Neural cell (in vitro differentiated cells): ENCODE measurements at regions not wholly inside any gene's neighbourhood (a gene's known extent, or its start where the extent isn't known, plus 50 kb on each side); places are given as distances from the start of the nearest gene placed in this dataset.

Experiments used
- H2AFZ ChIP-seq: fragments of 200-600, 300-800 bp; sonication (generic), shearing (Covaris generic); 2 replicates; pipeline ENCODE4 v1.6.0; 2014; ENCODE audit warnings: low read depth, mild to moderate bottlenecking, antibody characterized with exemption, low read length, moderate library complexity
- H3F3A ChIP-seq: fragments of 200-600 bp; shearing (Covaris generic); 2 replicates; pipeline ENCODE4 v1.6.1; 2016; ENCODE audit warnings: mild to moderate bottlenecking, moderate library complexity, mixed read lengths, antibody characterized with exemption, low read length; ENCODE audit not compliant: insufficient read depth, poor library complexity, severe bottlenecking
- H3K27ac ChIP-seq: fragments of 200-600, 300-800 bp; sonication (generic), shearing (Covaris generic); 2 replicates; pipeline ENCODE4 v1.5.1; 2014; ENCODE audit warnings: mild to moderate bottlenecking, low read length, moderate library complexity
- H3K27me3 ChIP-seq: fragments of 300-800, 200-600 bp; sonication (generic), shearing (Covaris generic); 2 replicates; pipeline ENCODE4 v1.6.0; 2014; ENCODE audit warnings: mild to moderate bottlenecking, low read depth, low read length, moderate library complexity; ENCODE audit not compliant: insufficient read depth
- H3K36me3 ChIP-seq: fragments of 300-800, 200-600 bp; sonication (generic), shearing (Covaris generic); 2 replicates; pipeline ENCODE4 v1.5.1; 2014; ENCODE audit warnings: mild to moderate bottlenecking, antibody characterized with exemption, low read length, moderate library complexity; ENCODE audit not compliant: insufficient read depth
- H3K4me2 ChIP-seq: fragments of 300-800, 200-600 bp; sonication (generic), shearing (Covaris generic); 2 replicates; pipeline ENCODE4 v1.6.0; 2014; ENCODE audit warnings: mild to moderate bottlenecking, low read length
- H3K4me3 ChIP-seq: fragments of 300-800, 200-600 bp; sonication (generic), shearing (Covaris generic); 2 replicates; pipeline ENCODE4 v1.5.1; 2014; ENCODE audit warnings: mild to moderate bottlenecking, low read length, moderate library complexity
- H3K79me2 ChIP-seq: fragments of 200-600 bp; shearing (Covaris generic); replicated peaks from 2 replicates; pipeline ENCODE4 v1.6.0; 2014; ENCODE audit warnings: mild to moderate bottlenecking, low read length, moderate library complexity; ENCODE audit not compliant: insufficient read depth
- H3K9ac ChIP-seq: fragments of 300-800, 200-600 bp; sonication (generic), shearing (Covaris generic); 2 replicates; pipeline ENCODE4 v1.6.1; 2016; ENCODE audit warnings: mild to moderate bottlenecking, low read length, mixed read lengths
- H3K9me2 ChIP-seq: fragments of 200-600 bp; shearing (Covaris generic); 2 replicates; pipeline ENCODE4 v1.6.1; 2016; ENCODE audit warnings: mild to moderate bottlenecking, low read length, mixed read lengths; ENCODE audit not compliant: insufficient read depth
- H3K9me3 ChIP-seq: fragments of 200-600, 300-800 bp; sonication (generic), shearing (Covaris generic); 2 replicates; pipeline ENCODE4 v1.6.1; 2016; ENCODE audit warnings: mild to moderate bottlenecking, mixed run types, low read length, moderate library complexity, mixed read lengths
- H4K20me1 ChIP-seq: fragments of 200-600 bp; shearing (Covaris generic); 2 replicates; pipeline ENCODE4 v1.6.1; 2016; ENCODE audit warnings: mild to moderate bottlenecking, mixed run types; ENCODE audit not compliant: insufficient read depth
- CTCF ChIP-seq: fragments of 450-650 bp; IDR thresholded peaks from 2 replicates; pipeline ENCODE4 v1.5.1; 2014; ENCODE audit warnings: antibody characterized with exemption, mild to moderate bottlenecking, moderate library complexity; ENCODE audit not compliant: poor library complexity, severe bottlenecking
- EP300 ChIP-seq: fragments of 450-650 bp; conservative IDR thresholded peaks from 2 replicates; pipeline ENCODE4 v1.6.1; 2014; ENCODE audit warnings: antibody characterized with exemption, mild to moderate bottlenecking, moderate library complexity; ENCODE audit not compliant: poor library complexity, severe bottlenecking
- EZH2 ChIP-seq: fragments of 200-600, 300-800 bp; shearing (Covaris generic), sonication (generic); IDR thresholded peaks from 2 replicates; pipeline ENCODE4 v1.6.1; 2014; ENCODE audit warnings: antibody characterized with exemption, low read length, borderline replicate concordance, mild to moderate bottlenecking; ENCODE audit not compliant: insufficient read depth, poor library complexity, severe bottlenecking
- MXI1 ChIP-seq: fragments of 450-650 bp; conservative IDR thresholded peaks from 2 replicates; pipeline ENCODE4 v1.6.1; 2014; ENCODE audit warnings: antibody characterized with exemption, mild to moderate bottlenecking; ENCODE audit not compliant: poor library complexity, severe bottlenecking
- POLR2AphosphoS5 ChIP-seq: IDR thresholded peaks from 2 replicates; pipeline ENCODE4 v1.6.1; 2012
- RAD21 ChIP-seq: fragments of 450-650 bp; conservative IDR thresholded peaks from 2 replicates; pipeline ENCODE4 v1.6.1; 2014; ENCODE audit warnings: antibody characterized with exemption, mild to moderate bottlenecking, moderate library complexity
- REST ChIP-seq: IDR thresholded peaks from 2 replicates; pipeline ENCODE4 v1.6.1; 2012; ENCODE audit warnings: borderline replicate concordance
- SMC3 ChIP-seq: fragments of 450-650 bp; conservative IDR thresholded peaks from 2 replicates; pipeline ENCODE4 v1.6.1; 2014; ENCODE audit warnings: antibody characterized with exemption, mild to moderate bottlenecking, moderate library complexity; ENCODE audit not compliant: poor library complexity
- TAF1 ChIP-seq: IDR thresholded peaks from 2 replicates; pipeline ENCODE4 v1.6.1; 2012; ENCODE audit warnings: low read depth

GRCh38 chr3:117486719-117487716 lies 777.4 kb downstream of the TUSC7 start:
- peaks cover 14% of the 10 kb centered on the region for H3F3A ChIP-seq
- H3K9me2 ChIP-seq, result no peaks in the 10 kb centered on the region
- no peaks in the 10 kb centered on the region for H4K20me1 ChIP-seq
- H3K36me3 ChIP-seq, result no peaks in the 10 kb centered on the region
- TF ChIP-seq TAF1 (no peak), EP300 (peak; percentile 99), RAD21 (peak; percentile 52), REST (peak; percentile 63), CTCF (no peak), EZH2 (no peak), MXI1 (no peak), SMC3 (peak; percentile 59), POLR2AphosphoS5 (peak; percentile 91)
- H3K79me2 ChIP-seq, result no peaks in the 10 kb centered on the region
- H3K4me3 ChIP-seq, result peak overlapping the region; percentile 38
- H2AFZ ChIP-seq, result no peak overlapping the region
- H3K27ac ChIP-seq, result peak overlapping the region; percentile 84
- H3K4me2 ChIP-seq, result peak overlapping the region; percentile 64
- H3K9ac ChIP-seq, result peak overlapping the region; percentile 43
- no peaks in the 10 kb centered on the region for H3K27me3 ChIP-seq
- no peaks in the 10 kb centered on the region for H3K9me3 ChIP-seq

- no peak overlapping the region for H3K27ac ChIP-seq
- no peaks in the 10 kb centered on the region for H3K9me2 ChIP-seq
- H3K4me3 ChIP-seq, result no peak overlapping the region
- no peaks in the 10 kb centered on the region for H3K79me2 ChIP-seq
- H3K27me3 ChIP-seq, result no peaks in the 10 kb centered on the region
- no peaks in the 10 kb centered on the region for H4K20me1 ChIP-seq
- TF ChIP-seq REST (no peak), POLR2AphosphoS5 (no peak), SMC3 (no peak), EP300 (no peak), CTCF (no peak), MXI1 (no peak), EZH2 (no peak), RAD21 (no peak), TAF1 (no peak)
- peaks cover 14% of the 10 kb centered on the region for H3F3A ChIP-seq
- no peak overlapping the region for H3K4me2 ChIP-seq
- no peaks in the 10 kb centered on the region for H3K9me3 ChIP-seq
- no peak overlapping the region for H3K9ac ChIP-seq
- H2AFZ ChIP-seq, result no peak overlapping the region
- H3K36me3 ChIP-seq, result no peaks in the 10 kb centered on the region
These were observed 779.4 kb downstream of the TUSC7 start for GRCh38 chr3:117488983-117489382.
